WTC11 (cell line): ENCODE measurements at regions not wholly inside any gene's neighbourhood (a gene's known extent, or its start where the extent isn't known, plus 50 kb on each side); places are given as distances from the start of the nearest gene placed in this dataset.

Source experiments
- ATAC-seq: fragments of 200-7000 bp; cut with Tn5 transposase; 2 replicates; pipeline ENCODE4 v1.10.0; 2021; ENCODE audit warnings: mild to moderate bottlenecking, moderate library complexity
- CTCF ChIA-PET: fragments of 300-600 bp; sonication (Branson Sonifier 250); formaldehyde crosslinking; loops from one replicate; lab custom pipeline; 2021; ENCODE audit warnings: antibody characterized with exemption; lab: Charles Lee
- POLR2A ChIA-PET: fragments of 350-600 bp; sonication (Branson Sonifier 250); formaldehyde crosslinking; loops from one replicate; lab custom pipeline; 2021; ENCODE audit warnings: antibody characterized with exemption; lab: Charles Lee
- DNase-seq: peaks from one replicate; pipeline ENCODE4 v3.0.0; 2021; ENCODE audit warnings: low spot score
- H3K27ac Mint-ChIP-seq: 2 replicates; pipeline ENCODE4 v1.8.0; 2021; ENCODE audit warnings: mixed read lengths
- H3K27me3 Mint-ChIP-seq: 2 replicates; pipeline ENCODE4 v1.8.0; 2021; ENCODE audit warnings: low read depth, mild to moderate bottlenecking, moderate library complexity, mixed read lengths
- H3K36me3 Mint-ChIP-seq: 2 replicates; pipeline ENCODE4 v1.8.0; 2021; ENCODE audit warnings: mixed read lengths
- H3K4me1 Mint-ChIP-seq: 2 replicates; pipeline ENCODE4 v1.8.0; 2022; ENCODE audit warnings: mixed read lengths
- H3K4me3 Mint-ChIP-seq: 2 replicates; pipeline ENCODE4 v1.8.0; 2021; ENCODE audit warnings: mild to moderate bottlenecking, moderate library complexity, mixed read lengths
- H3K9me3 Mint-ChIP-seq: 2 replicates; pipeline ENCODE4 v1.8.0; 2021; ENCODE audit warnings: mixed read lengths
- CTCF ChIP-seq: fragments of 200-600 bp; IDR thresholded peaks from 2 replicates; pipeline ENCODE4 v1.8.0; 2022; ENCODE audit warnings: antibody characterized with exemption
- ELF4 ChIP-seq: sonication (generic); formaldehyde crosslinking; IDR thresholded peaks from 2 replicates; pipeline ENCODE4 v1.8.1; 2022; ENCODE audit warnings: low read depth, mild to moderate bottlenecking, moderate library complexity, missing genetic modification reagents
- IRF2 ChIP-seq: sonication (generic); formaldehyde crosslinking; IDR thresholded peaks from 2 replicates; pipeline ENCODE4 v1.8.0; 2022; ENCODE audit warnings: low read depth, missing genetic modification reagents, borderline replicate concordance
- MYBL2 ChIP-seq: sonication (generic); formaldehyde crosslinking; IDR thresholded peaks from 2 replicates; pipeline ENCODE4 v1.8.1; 2023; ENCODE audit warnings: mild to moderate bottlenecking, moderate library complexity, missing genetic modification reagents
- NFATC4 ChIP-seq: fragments of 250-450 bp; sonication (Bioruptor Pico); IDR thresholded peaks from 2 replicates; pipeline ENCODE4 v1.9.0; 2021; ENCODE audit warnings: mild to moderate bottlenecking
- PREB ChIP-seq: sonication (generic); formaldehyde crosslinking; IDR thresholded peaks from 2 replicates; pipeline ENCODE4 v1.8.1; 2022; ENCODE audit warnings: mild to moderate bottlenecking, missing genetic modification reagents, moderate library complexity, borderline replicate concordance
- TCF7 ChIP-seq: sonication (generic); formaldehyde crosslinking; IDR thresholded peaks from 2 replicates; pipeline ENCODE4 v1.8.0; 2022; ENCODE audit warnings: mild to moderate bottlenecking, low read depth, missing genetic modification reagents, moderate library complexity
- TEAD4 ChIP-seq: sonication (generic); formaldehyde crosslinking; IDR thresholded peaks from 2 replicates; pipeline ENCODE4 v1.8.0; 2022; ENCODE audit warnings: mild to moderate bottlenecking, missing genetic modification reagents
- ZBTB21 ChIP-seq: sonication (generic); formaldehyde crosslinking; IDR thresholded peaks from 2 replicates; pipeline ENCODE4 v1.8.1; 2023; ENCODE audit warnings: mild to moderate bottlenecking, missing genetic modification reagents, borderline replicate concordance
- ZBTB43 ChIP-seq: sonication (generic); formaldehyde crosslinking; IDR thresholded peaks from 2 replicates; pipeline ENCODE4 v1.8.1; 2023; ENCODE audit warnings: mild to moderate bottlenecking, missing genetic modification reagents
- ZMAT4 ChIP-seq: fragments of 250-450 bp; sonication (Bioruptor Pico); IDR thresholded peaks from 2 replicates; pipeline ENCODE4 v1.9.0; 2021; ENCODE audit warnings: mild to moderate bottlenecking
- ZNF219 ChIP-seq: sonication (generic); formaldehyde crosslinking; IDR thresholded peaks from 2 replicates; pipeline ENCODE4 v1.8.0; 2023; ENCODE audit warnings: missing genetic modification reagents, mild to moderate bottlenecking, borderline replicate concordance
- ZNF671 ChIP-seq: fragments of 250-450 bp; sonication (Bioruptor Pico); IDR thresholded peaks from 2 replicates; pipeline ENCODE4 v1.8.0; 2021; ENCODE audit warnings: mild to moderate bottlenecking
- TF ChIP-seq, protein P1 (sequence below): sonication (generic); formaldehyde crosslinking; IDR thresholded peaks from 2 replicates; pipeline ENCODE4 v1.8.1; 2023; ENCODE audit warnings: mild to moderate bottlenecking, missing genetic modification reagents, moderate library complexity
- TF ChIP-seq, protein P2 (sequence below): sonication (generic); formaldehyde crosslinking; IDR thresholded peaks from 2 replicates; pipeline ENCODE4 v1.8.0; 2022; ENCODE audit warnings: mild to moderate bottlenecking, missing genetic modification reagents

- TF ChIP-seq ZMAT4 (CRISPR knock-in tag), result no peak
- no peak for TF ChIP-seq NFATC4 (CRISPR knock-in tag)
- TF ChIP-seq ZBTB21 (CRISPR knock-in tag), result no peak
Observed at GRCh38 chr9:73682789-73683188, 531.1 kb downstream of the ANXA1 start (continued).

GRCh38 chr9:73683862-73684591 lies 532.4 kb downstream of the ANXA1 start:
- Mint-ChIP-seq H3K27ac (peak overlapping the region; percentile 60; the same call in 1 of the 2 replicates), H3K36me3 (peaks cover 10% of the 10 kb centered on the region), H3K27me3 (no peaks in the 10 kb centered on the region), H3K4me3 (no peak overlapping the region), H3K9me3 (peaks cover 13% of the 10 kb centered on the region), H3K4me1 (peaks cover 12% of the 10 kb centered on the region)
- POLR2A ChIA-PET, result no interaction called here
- no peak for DNase-seq
- CTCF ChIA-PET, result interaction anchor here (1.0 to 1.4 kb wide), 8 partner anchors 320 to 928 kb away, joined by 3 to 10 read pairs (median 5); no protein-coding TSS in a partner anchor
- ATAC-seq, result peak; percentile 94
- TF ChIP-seq PREB (CRISPR knock-in tag), result no peak
- TF ChIP-seq CTCF, result peak; percentile 52

- Mint-ChIP-seq H3K4me3 (no peak overlapping the region), H3K9me3 (peaks cover 13% of the 10 kb centered on the region), H3K27ac (peak overlapping the region; percentile 25; the same call in 1 of the 2 replicates), H3K36me3 (peaks cover 10% of the 10 kb centered on the region), H3K4me1 (peaks cover 16% of the 10 kb centered on the region), H3K27me3 (no peaks in the 10 kb centered on the region)
- DNase-seq, result no peak
- CTCF ChIA-PET, result interaction anchor here (1.1 to 1.4 kb wide), 7 partner anchors 323 to 927 kb away, joined by 3 to 10 read pairs (median 4); no protein-coding TSS in a partner anchor
- POLR2A ChIA-PET, result no interaction called here
- ATAC-seq, result peak; percentile 20; the same call in 1 of the 2 replicates
- TF ChIP-seq ELF4 (no peak), ZNF219 (no peak), ZBTB43 (CRISPR knock-in tag) (no peak), CTCF (no peak), ZBTB21 (CRISPR knock-in tag) (no peak), IRF2 (no peak), ZNF671 (CRISPR knock-in tag) (no peak), MYBL2 (no peak), TCF7 (CRISPR knock-in tag) (no peak), TEAD4 (CRISPR knock-in tag) (no peak)
- TF ChIP-seq, protein P1, sequence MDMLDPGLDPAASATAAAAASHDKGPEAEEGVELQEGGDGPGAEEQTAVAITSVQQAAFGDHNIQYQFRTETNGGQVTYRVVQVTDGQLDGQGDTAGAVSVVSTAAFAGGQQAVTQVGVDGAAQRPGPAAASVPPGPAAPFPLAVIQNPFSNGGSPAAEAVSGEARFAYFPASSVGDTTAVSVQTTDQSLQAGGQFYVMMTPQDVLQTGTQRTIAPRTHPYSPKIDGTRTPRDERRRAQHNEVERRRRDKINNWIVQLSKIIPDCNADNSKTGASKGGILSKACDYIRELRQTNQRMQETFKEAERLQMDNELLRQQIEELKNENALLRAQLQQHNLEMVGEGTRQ, result no peak
- TF ChIP-seq, protein P2, sequence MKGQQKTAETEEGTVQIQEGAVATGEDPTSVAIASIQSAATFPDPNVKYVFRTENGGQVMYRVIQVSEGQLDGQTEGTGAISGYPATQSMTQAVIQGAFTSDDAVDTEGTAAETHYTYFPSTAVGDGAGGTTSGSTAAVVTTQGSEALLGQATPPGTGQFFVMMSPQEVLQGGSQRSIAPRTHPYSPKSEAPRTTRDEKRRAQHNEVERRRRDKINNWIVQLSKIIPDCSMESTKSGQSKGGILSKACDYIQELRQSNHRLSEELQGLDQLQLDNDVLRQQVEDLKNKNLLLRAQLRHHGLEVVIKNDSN (CRISPR knock-in tag), result no peak
Observed at GRCh38 chr9:73684601-73685000, 532.9 kb downstream of the ANXA1 start.
